HEK293 (cell line): ENCODE measurements at regions not wholly inside any gene's neighbourhood (a gene's known extent, or its start where the extent isn't known, plus 50 kb on each side); places are given as distances from the start of the nearest gene placed in this dataset.

ENCODE experiments used
- CTCF ChIA-PET: fragments of 350-600 bp; formaldehyde crosslinking; extraction: SDS; loops from one replicate; lab custom pipeline; 2021; ENCODE audit warnings: antibody characterized with exemption; lab: Yijun Ruan, JAX
- POLR2A ChIA-PET: fragments of 300-600 bp; formaldehyde crosslinking; extraction: SDS; loops from one replicate; lab custom pipeline; 2020; ENCODE audit warnings: antibody characterized with exemption, inconsistent platforms; lab: Yijun Ruan, JAX
- H3K27ac ChIP-seq: fragments of 200-500 bp; sonication (Bioruptor generic); 2 replicates; pipeline ENCODE4 v1.5.1; 2014; ENCODE audit warnings: low read depth, low read length, control low read depth, inconsistent platforms; ENCODE audit errors: extremely low read depth
- H3K36me3 ChIP-seq, 2 experiments: fragments of 200-500 bp in 1 of 2; sonication (Bioruptor generic) in 1 of 2; 1 replicate in 1 of 2; 2 replicates in 1 of 2; pipeline ENCODE4 v1.5.1; 2014 to 2017; ENCODE audit warnings: inconsistent platforms in 2 of 2, low read length in 2 of 2; ENCODE audit not compliant: control insufficient read depth in 2 of 2, insufficient read depth in 1 of 2
- H3K4me1 ChIP-seq: fragments of 200-500 bp; sonication (Bioruptor generic); 2 replicates; pipeline ENCODE4 v1.5.1; 2014; ENCODE audit warnings: mild to moderate bottlenecking, low read length, inconsistent platforms; ENCODE audit not compliant: control insufficient read depth, insufficient read depth
- H3K4me3 ChIP-seq: 2 replicates; pipeline ENCODE4 v1.5.1; 2011; ENCODE audit warnings: low read depth, mild to moderate bottlenecking, control low read depth, low read length, moderate library complexity
- H3K9me3 ChIP-seq: fragments of 200-500 bp; sonication (Bioruptor generic); 2 replicates; pipeline ENCODE4 v1.5.1; 2014; ENCODE audit warnings: low read depth, low read length, inconsistent platforms; ENCODE audit not compliant: control insufficient read depth, insufficient read depth
- GLI2 ChIP-seq: fragments of 450-650 bp; formaldehyde crosslinking; IDR thresholded peaks from 2 replicates; pipeline ENCODE4; 2017; ENCODE audit warnings: missing biosample characterization, missing genetic modification characterization, low read depth, borderline replicate concordance
- IKZF3 ChIP-seq: fragments of 450-650 bp; IDR thresholded peaks from 2 replicates; pipeline ENCODE4 v1.5.0; 2018; ENCODE audit warnings: missing biosample characterization, mild to moderate bottlenecking, missing genetic modification characterization, moderate library complexity
- KLF7 ChIP-seq: fragments of 450-650 bp; formaldehyde crosslinking; IDR thresholded peaks from 2 replicates; pipeline ENCODE4 v1.5.1; 2016; ENCODE audit warnings: missing biosample characterization, missing genetic modification characterization, borderline replicate concordance
- SCRT1 ChIP-seq: fragments of 450-650 bp; formaldehyde crosslinking; IDR thresholded peaks from 2 replicates; pipeline ENCODE4 v1.5.1; 2016; ENCODE audit warnings: missing biosample characterization, missing genetic modification characterization, borderline replicate concordance
- SCRT2 ChIP-seq: fragments of 450-650 bp; formaldehyde crosslinking; IDR thresholded peaks from 2 replicates; pipeline ENCODE4 v1.5.1; 2016; ENCODE audit warnings: missing biosample characterization, missing genetic modification characterization
- ZBTB8A ChIP-seq: fragments of 450-650 bp; formaldehyde crosslinking; IDR thresholded peaks from 2 replicates; pipeline ENCODE4 v1.5.1; 2016; ENCODE audit warnings: missing biosample characterization, missing genetic modification characterization
- ZIC2 ChIP-seq: fragments of 450-650 bp; formaldehyde crosslinking; IDR thresholded peaks from 2 replicates; pipeline ENCODE4 v1.5.1; 2016; ENCODE audit warnings: missing biosample characterization, missing genetic modification characterization
- ZNF16 ChIP-seq: fragments of 450-650 bp; formaldehyde crosslinking; IDR thresholded peaks from 2 replicates; pipeline ENCODE4 v1.5.1; 2016; ENCODE audit warnings: low read depth, missing biosample characterization, missing genetic modification characterization
- ZNF19 ChIP-seq: fragments of 450-650 bp; formaldehyde crosslinking; IDR thresholded peaks from 2 replicates; pipeline ENCODE4; 2016; ENCODE audit warnings: missing biosample characterization, missing genetic modification characterization, low read depth
- ZNF274 ChIP-seq, 2 experiments: fragments of 200-500 bp in 1 of 2; fragments of 450-650 bp in 1 of 2; sonication (Bioruptor generic) in 1 of 2; formaldehyde crosslinking in 1 of 2; IDR thresholded peaks; 2 replicates each; pipeline versions ENCODE4 v1.5.1 to v1.6.1; 2014 to 2016; ENCODE audit warnings: borderline replicate concordance in 1 of 2, inconsistent platforms in 1 of 2, low read length in 1 of 2, missing biosample characterization in 1 of 2, missing genetic modification characterization in 1 of 2
- ZNF324 ChIP-seq: fragments of 450-650 bp; formaldehyde crosslinking; IDR thresholded peaks from 2 replicates; pipeline ENCODE4 v1.5.1; 2016; ENCODE audit warnings: missing biosample characterization, missing genetic modification characterization
- ZNF473 ChIP-seq: fragments of 450-650 bp; formaldehyde crosslinking; IDR thresholded peaks from 2 replicates; pipeline ENCODE4 v1.5.1; 2017; ENCODE audit warnings: missing biosample characterization, missing genetic modification characterization
- ZNF488 ChIP-seq: fragments of 450-650 bp; formaldehyde crosslinking; IDR thresholded peaks from 2 replicates; pipeline ENCODE4 v1.5.1; 2016; ENCODE audit warnings: missing biosample characterization, missing genetic modification characterization
- ZNF580 ChIP-seq: fragments of 450-650 bp; formaldehyde crosslinking; IDR thresholded peaks from 2 replicates; pipeline ENCODE4 v1.5.1; 2016; ENCODE audit warnings: missing biosample characterization, missing genetic modification characterization
- ZNF624 ChIP-seq: fragments of 450-650 bp; formaldehyde crosslinking; IDR thresholded peaks from 2 replicates; pipeline ENCODE4 v1.5.1; 2017; ENCODE audit warnings: missing biosample characterization, missing genetic modification characterization
- ZNF76 ChIP-seq: fragments of 450-650 bp; formaldehyde crosslinking; IDR thresholded peaks from 2 replicates; pipeline ENCODE4; 2016; ENCODE audit warnings: low read depth, missing biosample characterization, missing genetic modification characterization, borderline replicate concordance
- ZNF830 ChIP-seq: fragments of 450-650 bp; IDR thresholded peaks from 2 replicates; pipeline ENCODE4 v1.5.0; 2018; ENCODE audit warnings: missing biosample characterization, missing genetic modification characterization, low read depth, mild to moderate bottlenecking, moderate library complexity
- ZSCAN16 ChIP-seq: fragments of 450-650 bp; formaldehyde crosslinking; IDR thresholded peaks from 2 replicates; pipeline ENCODE4 v1.5.1; 2016; ENCODE audit warnings: missing biosample characterization, missing genetic modification characterization

GRCh38 chr10:59018977-59019376 lies 157.5 kb upstream of the PHYHIPL start:
- no peaks in the 10 kb centered on the region for H3K36me3 ChIP-seq
- POLR2A ChIA-PET = no interaction called here
- TF ChIP-seq ZNF76 (tag by site-specific recombination) = no peak
- peak; percentile 22; the same call in 1 of the 2 replicates for TF ChIP-seq ZIC2 (tag by site-specific recombination)
- H3K4me3 ChIP-seq = no peak overlapping the region
- no peaks in the 10 kb centered on the region for H3K4me1 ChIP-seq
- CTCF ChIA-PET = no interaction called here
- H3K27ac ChIP-seq = no peak overlapping the region
- no peaks in the 10 kb centered on the region for H3K9me3 ChIP-seq

GRCh38 chr10:59019603-59020002 lies 156.8 kb upstream of the PHYHIPL start:
- Histone ChIP-seq H3K4me1 (no peaks in the 10 kb centered on the region), H3K9me3 (no peaks in the 10 kb centered on the region), H3K4me3 (no peak overlapping the region), H3K36me3 (no peaks in the 10 kb centered on the region), H3K27ac (no peak overlapping the region)
- POLR2A ChIA-PET = no interaction called here
- TF ChIP-seq IKZF3 = no peak
- no peak for TF ChIP-seq ZNF830
- TF ChIP-seq ZNF624 (tag by site-specific recombination) = no peak
- TF ChIP-seq ZNF324 (tag by site-specific recombination) = no peak
- no peak for TF ChIP-seq ZNF580 (tag by site-specific recombination)
- TF ChIP-seq ZBTB8A (tag by site-specific recombination) = no peak
- CTCF ChIA-PET = no interaction called here

GRCh38 chr10:59020502-59020901 lies 155.9 kb upstream of the PHYHIPL start:
- TF ChIP-seq KLF7 (tag by site-specific recombination) (no peak), SCRT1 (peak; percentile 27; the same call in 1 of the 2 replicates), SCRT2 (tag by site-specific recombination) (peak; percentile 66)
- Histone ChIP-seq H3K9me3 (no peaks in the 10 kb centered on the region), H3K27ac (no peak overlapping the region), H3K36me3 (no peaks in the 10 kb centered on the region), H3K4me3 (no peak overlapping the region), H3K4me1 (no peaks in the 10 kb centered on the region)
- POLR2A ChIA-PET = no interaction called here
- CTCF ChIA-PET = no interaction called here

GRCh38 chr10:59025981-59026765 lies 150.3 kb upstream of the PHYHIPL start:
- POLR2A ChIA-PET = no interaction called here
- no peak for TF ChIP-seq GLI2 (tag by site-specific recombination)
- no peak for TF ChIP-seq ZNF488 (tag by site-specific recombination)
- TF ChIP-seq ZNF19 (tag by site-specific recombination) = no peak
- no peak for TF ChIP-seq ZSCAN16 (tag by site-specific recombination)
- TF ChIP-seq ZNF473 (tag by site-specific recombination) = no peak
- TF ChIP-seq ZNF274 (IDR thresholded peaks at IDR 0.05; ENCODE audit: low read length) = no peak
- TF ChIP-seq ZNF274 (tag by site-specific recombination; IDR thresholded peaks at IDR 0.05; ENCODE audit: borderline replicate concordance) = no peak
- no peak for TF ChIP-seq ZNF16
- H3K4me1 ChIP-seq = no peaks in the 10 kb centered on the region
- H3K36me3 ChIP-seq = no peaks in the 10 kb centered on the region
- CTCF ChIA-PET = interaction anchor here (0.6 kb wide), 1 partner anchor 104 kb away, joined by 3 read pairs; no protein-coding TSS in a partner anchor
- no peak overlapping the region for H3K4me3 ChIP-seq
- H3K27ac ChIP-seq = no peak overlapping the region
- no peaks in the 10 kb centered on the region for H3K9me3 ChIP-seq
